ENCODE measurements at regions not wholly inside any gene's neighbourhood (a gene's known extent, or its start where the extent isn't known, plus 50 kb on each side); places are given as distances from the start of the nearest gene placed in this dataset.

DNA sequence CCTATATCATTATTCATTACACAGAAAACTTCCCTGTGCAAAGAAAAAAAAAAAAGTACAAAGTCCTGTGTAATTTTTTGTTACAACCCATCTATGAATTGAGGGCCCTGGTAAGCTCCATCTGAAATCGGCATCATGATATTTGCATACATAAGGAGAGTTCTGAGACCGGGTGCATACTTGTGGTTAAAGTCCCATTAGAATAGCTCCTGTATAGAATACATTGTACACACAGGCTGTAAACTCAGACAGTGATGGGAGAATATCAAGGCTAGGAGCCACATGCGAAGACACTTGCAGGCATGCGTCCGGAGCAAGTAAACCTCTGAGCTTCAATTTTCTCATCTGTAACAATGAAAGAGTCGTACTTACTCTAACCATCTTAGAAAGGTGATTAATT is 353.2 kb downstream of the ETS1 start:
- in situ Hi-C loops (cut with HindIII; ENCODE audit: low sequenced_read_pairs), result no loop called here

DNA sequence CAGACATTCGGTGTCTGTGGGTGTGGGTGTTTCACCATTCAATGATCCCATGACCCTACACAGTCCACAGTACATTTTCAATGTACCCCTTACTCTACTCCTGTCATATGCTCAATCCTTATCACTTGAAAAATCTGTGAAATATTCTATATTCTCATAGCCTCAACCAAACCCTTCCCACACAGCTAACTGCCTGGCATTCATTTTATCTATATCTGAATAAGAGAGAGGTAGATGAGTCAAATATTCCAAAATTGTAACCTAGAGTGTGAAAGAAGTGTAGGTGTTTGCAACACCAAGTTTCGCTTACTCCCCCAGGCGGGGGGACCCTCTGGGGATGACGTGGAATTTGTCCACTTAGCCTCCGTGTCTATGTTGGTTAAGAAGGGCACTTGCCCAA is 354.8 kb downstream of the ETS1 start:
- in situ Hi-C loops (cut with HindIII; ENCODE audit: low sequenced_read_pairs), result no loop called here

DNA sequence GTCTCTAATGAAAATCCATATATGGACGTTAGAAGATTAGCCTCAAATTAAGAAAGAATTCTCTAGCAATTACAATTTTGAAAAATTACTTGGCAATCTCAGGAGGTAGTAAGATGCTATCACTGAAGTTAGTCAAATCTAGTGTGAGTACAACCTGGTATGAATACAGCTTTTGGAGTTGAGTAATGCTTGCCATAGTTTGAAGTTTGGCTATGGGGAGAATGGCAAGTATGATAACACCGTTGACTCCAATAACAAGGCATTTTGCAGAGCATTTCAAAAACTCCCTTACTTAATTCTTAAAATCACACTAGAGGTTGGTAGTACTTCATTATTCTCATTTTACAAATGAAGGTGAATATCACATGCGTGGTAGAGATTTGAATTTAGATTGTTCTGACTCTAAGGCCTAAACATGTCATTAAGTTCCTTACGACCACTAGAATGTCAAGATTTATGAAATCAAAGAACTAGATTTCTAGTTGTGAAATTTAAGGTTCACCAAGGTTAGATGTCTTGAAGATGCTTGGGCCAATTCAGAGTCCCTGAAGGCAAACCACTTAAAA is 355.4 kb downstream of the ETS1 start:
- in situ Hi-C loops (cut with HindIII; ENCODE audit: low sequenced_read_pairs), result no loop called here

DNA sequence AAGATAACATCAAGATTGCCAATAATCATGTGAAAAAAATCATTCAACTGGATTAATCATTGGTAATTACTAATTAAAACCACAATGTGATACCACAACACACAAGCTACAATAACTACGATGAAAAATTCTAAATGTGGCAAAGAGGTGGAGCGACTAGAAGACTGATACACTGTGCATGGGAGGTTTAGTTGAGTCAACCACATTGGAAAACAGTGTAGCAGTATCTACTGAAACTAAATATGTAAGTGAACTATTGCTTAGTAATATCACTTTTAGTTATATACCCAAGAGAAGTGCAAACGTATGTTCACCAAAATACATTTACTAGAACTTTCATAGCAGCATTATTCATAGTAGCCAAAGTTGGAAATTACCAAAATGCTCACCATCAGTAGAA is 359.9 kb downstream of the ETS1 start:
- in situ Hi-C loops (cut with HindIII; ENCODE audit: low sequenced_read_pairs), result no loop called here

DNA sequence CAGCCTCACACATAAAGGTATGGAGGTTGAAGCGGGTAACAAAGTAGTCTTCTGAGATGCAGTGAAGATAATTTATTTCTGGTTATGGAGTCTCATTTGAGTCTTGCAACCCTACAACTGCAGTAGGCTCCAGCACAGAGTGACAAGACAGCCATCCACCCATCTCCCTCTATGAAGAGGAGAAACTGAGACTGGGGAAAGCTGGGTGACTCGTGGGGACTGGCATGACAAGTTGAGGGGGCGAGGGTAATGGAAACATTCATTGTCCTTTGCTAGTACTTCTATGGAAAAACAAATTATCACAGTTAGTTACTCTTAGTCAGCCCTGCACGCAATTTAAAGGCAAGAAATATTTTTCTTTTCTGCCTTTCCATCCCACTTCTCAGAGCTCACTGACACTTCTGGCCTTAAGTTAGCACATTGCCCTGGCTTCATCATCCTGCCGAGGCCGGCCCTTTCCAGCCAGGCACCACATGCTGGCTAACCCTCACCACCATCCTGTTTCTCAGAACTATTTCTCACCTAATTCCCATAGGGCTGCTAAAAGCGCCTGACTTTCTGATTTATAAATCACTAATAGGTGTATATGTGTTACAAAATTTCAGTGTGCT is 361.1 kb downstream of the ETS1 start:
- in situ Hi-C loops (cut with HindIII; ENCODE audit: low sequenced_read_pairs), result no loop called here

DNA sequence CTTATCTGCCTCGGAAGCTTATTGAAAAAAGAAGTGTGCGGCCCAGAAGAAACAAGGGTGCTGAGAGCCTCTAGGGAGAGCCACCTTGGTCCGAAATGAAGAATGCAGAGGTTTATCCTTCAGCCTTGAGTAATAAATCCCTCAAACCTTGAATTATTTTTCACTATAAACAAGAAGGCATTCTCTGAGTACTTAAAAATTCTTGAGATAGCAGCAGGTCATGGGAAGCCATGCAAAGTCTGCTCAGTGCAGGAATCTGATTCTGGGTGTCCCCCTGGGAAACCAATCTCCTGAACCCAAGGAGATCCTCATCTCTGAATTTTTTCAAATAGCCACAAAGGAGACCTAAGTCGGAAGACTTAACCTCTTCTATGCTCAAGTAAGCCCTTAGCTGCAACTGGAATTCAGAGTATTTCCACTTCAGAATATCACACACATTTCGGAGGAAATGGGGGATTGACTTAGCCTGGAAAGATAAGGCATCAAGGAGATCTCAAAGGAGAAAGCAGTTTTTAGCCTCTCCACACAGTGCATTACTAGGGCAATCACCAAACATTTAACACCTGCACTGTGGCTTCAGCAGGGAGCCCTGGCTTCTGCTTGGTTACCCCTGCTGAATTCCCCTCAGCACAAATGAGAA is 365.0 kb downstream of the ETS1 start:
- in situ Hi-C loops (cut with HindIII; ENCODE audit: low sequenced_read_pairs), result no loop called here

DNA sequence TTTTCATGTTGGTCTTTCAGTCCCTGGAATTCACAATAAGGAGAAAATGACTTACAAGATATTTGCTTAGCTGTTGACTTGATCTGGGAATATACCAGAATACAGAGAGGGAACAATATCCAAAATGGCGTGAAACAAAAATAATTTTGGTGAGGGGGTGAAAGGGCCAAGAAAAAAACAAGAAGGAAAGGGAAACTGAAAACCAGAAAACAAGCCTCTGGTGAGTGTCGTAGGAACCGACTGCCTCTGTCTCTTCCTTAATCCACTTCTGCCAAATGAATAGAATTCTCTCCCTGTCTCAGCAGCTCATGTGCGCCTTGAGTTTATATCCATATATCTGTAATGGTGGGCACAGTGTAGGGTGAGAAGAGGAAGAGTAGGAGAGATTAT is 367.6 kb downstream of the ETS1 start:
- in situ Hi-C loops (cut with HindIII; ENCODE audit: low sequenced_read_pairs), result no loop called here

DNA sequence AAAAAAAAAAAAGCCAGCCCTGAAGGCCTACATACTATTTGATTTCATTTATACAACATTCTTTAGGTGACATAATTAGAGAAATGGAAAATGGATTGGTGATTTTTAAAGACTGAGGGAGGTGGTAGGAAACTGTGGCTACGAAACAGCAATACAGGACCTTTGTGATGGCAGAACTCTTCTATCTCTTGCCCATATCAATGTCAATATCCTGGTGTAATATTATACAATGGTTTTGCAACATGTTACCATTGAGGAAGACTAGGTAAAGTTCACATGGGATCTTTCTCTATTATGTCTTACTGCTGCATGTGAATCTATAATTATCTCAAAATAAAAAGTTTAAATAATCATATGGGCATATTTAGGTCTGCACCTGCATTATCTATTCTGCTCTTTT is 371.2 kb downstream of the ETS1 start:
- in situ Hi-C loops (cut with HindIII; ENCODE audit: low sequenced_read_pairs), result no loop called here

DNA sequence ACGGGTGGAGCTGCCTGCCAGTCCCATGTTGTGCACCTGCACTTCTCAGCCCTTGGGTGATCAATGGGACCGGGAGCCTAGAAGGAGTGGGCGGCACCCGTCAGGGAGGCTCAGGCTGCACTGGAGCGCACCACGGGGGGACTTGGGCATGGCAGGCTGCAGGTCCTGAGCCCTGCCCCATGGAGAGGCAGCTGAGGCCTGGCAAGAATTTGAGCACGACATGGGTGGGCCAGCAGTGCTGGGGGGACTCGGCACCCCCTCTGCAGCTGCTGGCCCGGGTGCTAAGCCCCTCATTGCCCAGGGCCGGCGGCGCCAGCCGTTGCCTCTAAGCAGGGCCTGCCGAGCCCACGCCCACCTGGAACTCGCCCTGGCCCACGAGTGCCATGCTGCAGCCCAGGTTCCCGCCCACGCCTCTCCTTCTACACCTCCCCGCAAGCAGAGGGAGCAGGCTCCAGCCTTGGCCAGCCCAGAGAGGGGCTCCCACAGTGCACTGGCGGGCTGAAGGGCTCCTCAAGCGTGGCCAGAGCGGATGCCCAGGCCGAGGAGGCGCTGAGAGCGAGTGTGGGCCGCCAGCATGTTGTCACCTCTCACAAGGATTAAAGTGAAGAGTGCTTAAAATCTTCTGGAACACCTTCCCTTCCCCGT is 372.0 kb downstream of the ETS1 start:
- in situ Hi-C loops (cut with HindIII; ENCODE audit: low sequenced_read_pairs), result no loop called here

DNA sequence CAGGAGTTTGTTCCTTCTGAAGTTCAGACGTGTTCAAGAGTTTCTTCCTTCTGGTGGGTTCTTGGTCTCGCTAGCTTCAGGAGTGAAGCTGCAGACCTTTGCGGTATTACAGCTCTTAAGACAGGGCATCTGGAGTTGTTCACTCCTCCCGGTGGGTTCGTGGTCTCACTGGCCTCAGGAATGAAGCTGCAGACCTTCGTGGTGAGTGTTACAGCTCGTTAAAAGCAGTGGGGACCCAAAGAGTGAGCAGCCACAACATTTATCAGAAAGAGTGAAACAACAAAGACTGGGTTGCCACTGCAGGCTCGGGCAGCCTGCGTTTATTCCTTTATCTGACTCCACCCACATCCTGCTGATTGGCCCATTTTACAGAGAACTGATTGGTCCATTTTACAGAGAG is 373.1 kb downstream of the ETS1 start:
- in situ Hi-C loops (cut with HindIII; ENCODE audit: low sequenced_read_pairs), result no loop called here

DNA sequence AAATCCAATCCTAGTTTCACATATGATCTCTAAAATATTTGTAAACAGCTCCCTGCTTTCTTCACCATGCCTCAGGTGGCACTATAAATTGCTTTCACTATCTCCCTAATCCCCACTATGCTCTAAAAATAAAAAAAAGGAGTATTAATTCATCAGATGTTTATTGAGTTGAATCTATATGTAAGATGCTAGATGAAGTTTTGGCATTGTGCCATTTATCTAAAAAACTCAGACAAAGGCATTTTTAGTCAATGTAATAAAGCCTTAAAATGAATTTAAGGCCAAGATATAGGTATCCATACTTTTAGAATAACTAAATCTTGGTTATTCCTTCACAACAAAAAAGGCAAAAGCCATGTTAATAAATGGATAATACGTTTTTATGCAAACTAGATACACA is 373.9 kb downstream of the ETS1 start:
- in situ Hi-C loops (cut with HindIII; ENCODE audit: low sequenced_read_pairs), result no loop called here

DNA sequence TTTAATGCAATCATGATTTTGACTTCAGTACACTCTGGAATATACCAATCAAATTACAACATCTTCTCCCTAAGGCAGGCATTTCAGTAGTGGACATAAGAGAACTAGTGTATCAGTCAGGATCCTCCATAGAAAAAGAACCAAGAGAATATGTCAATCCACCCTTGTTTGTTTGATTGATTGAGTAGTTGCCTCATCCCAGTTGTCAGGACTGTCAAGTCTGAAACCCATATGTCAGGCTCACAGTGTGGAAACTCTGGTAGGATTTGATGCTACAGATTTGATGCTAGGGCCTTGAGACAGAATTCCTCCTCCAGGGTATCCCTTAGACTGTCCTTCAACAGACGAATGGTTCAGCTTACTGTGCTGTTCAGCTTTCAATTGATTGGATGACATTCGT is 375.0 kb downstream of the ETS1 start:
- in situ Hi-C loops (cut with HindIII; ENCODE audit: low sequenced_read_pairs), result no loop called here

DNA sequence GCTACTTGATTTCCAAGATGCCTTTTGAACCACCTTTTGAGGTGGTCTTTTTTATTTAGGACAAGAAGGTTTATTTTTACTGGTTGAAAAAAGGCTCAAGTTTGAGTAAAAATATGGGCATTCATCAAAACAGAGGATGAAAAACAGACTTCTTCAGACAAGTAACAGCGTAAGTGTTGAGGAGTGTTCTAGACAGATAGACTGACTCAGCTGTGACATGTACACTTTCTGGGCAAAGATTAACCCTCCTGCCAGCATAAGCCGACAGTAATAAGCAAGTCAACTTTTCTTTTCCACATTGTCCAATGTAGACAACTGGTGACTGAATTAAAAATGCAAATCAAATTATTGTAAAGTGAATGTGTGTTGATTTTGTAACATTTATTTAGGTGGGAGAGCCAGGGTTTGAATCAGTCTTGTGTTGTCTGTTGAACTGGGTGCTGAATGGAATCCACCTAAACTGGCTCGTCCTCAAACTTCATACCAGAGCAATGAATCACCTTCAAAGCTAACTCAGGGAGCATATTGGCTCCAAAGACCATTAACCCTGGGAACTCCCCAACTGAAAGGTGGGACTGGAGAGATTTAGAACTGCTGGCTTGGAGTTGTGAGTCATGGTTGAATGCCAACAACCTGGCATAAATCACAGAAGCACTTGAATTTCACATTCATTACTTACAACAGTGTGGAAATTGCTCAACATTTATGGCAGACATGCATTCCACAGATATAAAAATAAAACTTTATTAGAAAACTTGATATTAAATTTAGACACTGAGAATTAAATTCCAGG is 377.0 kb downstream of the ETS1 start:
- in situ Hi-C loops (cut with HindIII; ENCODE audit: low sequenced_read_pairs), result no loop called here

DNA sequence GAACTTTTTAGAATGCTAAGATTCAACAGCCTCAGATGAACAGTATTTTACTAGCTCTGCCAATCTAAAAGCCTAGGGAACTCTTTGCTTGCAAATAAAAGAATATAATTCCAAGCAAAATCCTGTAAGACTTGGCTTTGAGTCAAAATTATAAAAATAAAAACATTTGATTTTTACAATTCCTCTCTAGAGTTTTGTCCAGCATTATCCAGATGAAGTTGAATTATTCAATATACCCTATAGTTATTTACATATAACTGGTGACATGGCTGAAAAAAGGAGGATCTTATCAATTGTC is 378.3 kb downstream of the ETS1 start:
- in situ Hi-C loops (cut with HindIII; ENCODE audit: low sequenced_read_pairs), result no loop called here

DNA sequence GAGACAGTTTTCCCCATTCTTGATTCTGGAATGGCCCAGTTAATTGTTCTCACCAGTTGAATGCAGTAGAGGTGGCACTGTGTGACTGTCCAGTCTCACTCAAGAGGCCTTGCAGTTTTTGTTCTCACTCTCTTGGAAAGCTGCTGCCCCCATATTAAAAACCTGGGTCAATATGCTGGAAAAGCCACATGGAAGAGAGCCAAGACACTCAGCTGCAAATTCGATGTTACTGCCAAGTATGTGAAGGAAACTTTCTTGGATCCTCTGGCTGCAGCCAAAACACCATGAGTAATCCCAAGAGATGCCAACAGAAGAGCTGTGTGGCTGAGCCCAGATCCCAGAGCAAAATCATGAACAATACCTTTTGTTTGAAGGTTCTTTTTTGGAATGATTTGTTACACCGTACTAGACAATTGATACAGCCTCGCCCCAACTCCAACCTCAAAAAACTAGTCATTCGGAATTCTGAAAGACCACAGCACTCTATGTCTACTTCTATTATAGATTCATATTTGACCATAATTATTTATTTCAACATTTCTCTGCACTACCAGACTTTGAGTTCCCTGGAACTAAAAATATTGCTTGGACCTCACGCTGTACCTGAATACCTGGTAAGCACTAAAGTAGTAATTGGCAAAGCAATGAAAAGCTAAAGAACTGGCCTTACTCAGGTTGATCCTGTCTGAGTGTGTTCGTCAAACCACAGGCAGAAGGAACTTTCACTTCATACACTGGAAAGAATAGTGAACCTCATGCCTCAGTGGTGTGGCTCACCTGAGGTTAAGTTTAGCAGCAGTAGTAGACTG is 378.8 kb downstream of the ETS1 start:
- in situ Hi-C loops (cut with HindIII; ENCODE audit: low sequenced_read_pairs), result no loop called here

DNA sequence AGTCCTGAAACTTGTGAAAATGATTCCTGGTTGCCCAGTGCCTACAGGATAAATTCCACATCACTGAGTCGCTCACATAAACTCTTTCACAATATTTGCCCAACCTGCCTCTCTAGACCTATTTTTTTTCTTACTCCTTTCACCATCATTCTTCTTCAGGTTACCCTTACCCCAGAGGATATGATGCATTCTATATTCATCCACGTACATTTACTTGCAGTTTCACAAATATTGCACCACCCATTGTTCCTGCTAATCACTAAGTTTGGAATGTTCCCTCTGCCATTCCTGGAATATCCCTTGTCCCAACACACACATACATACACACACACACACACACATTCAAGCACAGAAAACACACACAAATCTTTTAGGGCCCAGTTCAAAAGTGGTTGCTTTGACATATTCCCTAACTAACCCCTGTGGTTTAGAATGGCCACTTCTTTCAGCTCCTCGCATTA is 379.5 kb downstream of the ETS1 start:
- in situ Hi-C loops (cut with HindIII; ENCODE audit: low sequenced_read_pairs), result no loop called here

DNA sequence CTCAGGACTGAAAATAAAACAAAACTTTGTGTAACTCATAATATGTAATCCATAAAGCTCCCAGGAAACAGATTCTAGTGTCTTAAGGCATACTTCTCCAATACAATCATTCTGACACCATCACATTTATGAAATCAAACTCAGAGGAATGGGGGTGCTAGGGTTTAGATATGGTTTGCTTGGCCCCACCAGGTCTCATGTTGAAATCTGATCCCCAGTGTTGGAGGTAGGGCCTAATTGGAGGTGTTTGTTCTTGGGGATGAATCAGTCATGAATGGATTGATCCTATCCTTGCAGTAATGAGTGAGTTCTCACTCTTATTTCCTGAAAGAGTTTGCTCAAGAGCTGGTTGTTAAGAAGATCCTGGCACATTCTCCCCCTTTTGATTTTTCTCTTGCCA is 380.9 kb downstream of the ETS1 start:
- in situ Hi-C loops (cut with HindIII; ENCODE audit: low sequenced_read_pairs), result no loop called here

DNA sequence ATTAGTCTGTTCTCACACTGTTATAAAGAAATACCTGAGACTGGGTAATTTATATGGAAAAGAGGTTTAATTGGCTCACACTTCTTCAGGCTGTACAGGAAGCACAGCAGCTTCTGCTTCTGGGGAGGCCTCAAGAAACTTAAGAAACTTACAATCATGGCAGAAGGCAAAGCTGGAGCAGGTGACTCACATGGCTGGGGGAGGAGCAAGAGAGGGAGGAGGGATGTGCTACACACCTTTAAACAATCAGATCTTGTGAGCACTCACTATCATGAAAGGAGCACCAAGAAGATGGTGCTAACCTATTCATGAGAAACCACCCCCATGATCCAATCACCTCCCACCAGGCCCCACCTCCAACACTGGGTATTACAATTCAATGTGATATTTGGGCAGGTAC is 381.6 kb downstream of the ETS1 start:
- in situ Hi-C loops (cut with HindIII; ENCODE audit: low sequenced_read_pairs), result no loop called here

DNA sequence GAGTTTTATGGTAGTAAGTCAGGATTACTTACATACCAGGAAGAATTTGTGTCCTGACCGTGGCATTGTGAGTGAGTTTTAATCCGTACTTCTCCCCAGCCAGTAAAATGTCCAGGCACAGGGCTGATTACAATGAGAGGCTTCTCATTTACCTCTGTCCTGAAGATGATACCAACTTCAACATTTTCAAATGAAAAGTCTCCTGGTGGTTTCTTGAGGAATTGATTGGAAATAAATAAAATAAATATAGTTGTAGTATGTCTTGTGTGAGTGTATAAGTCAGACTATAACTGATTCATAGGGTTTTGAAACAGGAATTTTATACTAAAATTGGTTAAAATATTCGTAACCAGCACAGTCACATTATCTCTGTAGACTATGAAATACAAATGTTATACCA is 382.5 kb downstream of the ETS1 start:
- in situ Hi-C loops (cut with HindIII; ENCODE audit: low sequenced_read_pairs), result no loop called here

DNA sequence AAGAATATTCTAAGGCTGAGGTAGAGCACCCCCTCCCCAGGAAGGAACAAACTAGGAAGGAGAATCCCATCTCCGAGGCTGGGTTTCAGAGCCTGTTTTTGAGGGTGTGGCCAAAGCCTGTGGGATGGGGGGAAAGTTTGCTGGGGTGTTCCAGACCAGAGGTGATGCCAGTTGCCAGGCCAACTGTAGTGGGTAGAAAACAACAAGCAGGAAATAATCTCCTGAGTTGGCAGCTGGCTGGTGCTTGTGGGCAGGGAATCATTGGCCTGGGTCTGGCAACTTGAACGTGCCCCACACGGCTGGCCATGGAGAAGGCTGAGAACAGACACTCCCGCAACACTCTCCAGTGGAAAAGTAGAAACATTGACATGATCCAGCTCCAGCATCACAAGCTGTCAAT is 385.6 kb downstream of the ETS1 start:
- in situ Hi-C loops (cut with HindIII; ENCODE audit: low sequenced_read_pairs), result no loop called here

DNA sequence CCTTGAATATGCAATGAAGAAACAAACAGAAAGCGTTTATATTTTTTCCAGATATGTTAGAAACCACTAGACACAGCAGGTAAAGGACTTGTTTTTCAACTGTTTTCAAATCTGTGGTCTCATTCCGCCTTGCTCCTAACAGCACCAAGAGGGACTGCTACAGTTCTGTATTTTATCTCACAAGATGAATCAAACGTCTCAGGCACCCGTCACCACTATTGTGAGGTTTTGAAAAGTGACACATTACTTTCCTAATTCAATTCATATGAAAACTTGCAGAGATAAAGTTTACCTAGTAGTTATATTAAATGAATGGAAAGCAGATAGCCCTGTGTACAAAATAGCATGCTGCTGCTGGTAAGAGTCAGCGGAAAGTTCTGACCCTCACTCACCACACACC is 386.3 kb downstream of the ETS1 start:
- in situ Hi-C loops (cut with HindIII; ENCODE audit: low sequenced_read_pairs), result no loop called here

Data from DLD1 (cell line).